ENCODE measurements at regions not wholly inside any gene's neighbourhood (a gene's known extent, or its start where the extent isn't known, plus 50 kb on each side); places are given as distances from the start of the nearest gene placed in this dataset.

DNA sequence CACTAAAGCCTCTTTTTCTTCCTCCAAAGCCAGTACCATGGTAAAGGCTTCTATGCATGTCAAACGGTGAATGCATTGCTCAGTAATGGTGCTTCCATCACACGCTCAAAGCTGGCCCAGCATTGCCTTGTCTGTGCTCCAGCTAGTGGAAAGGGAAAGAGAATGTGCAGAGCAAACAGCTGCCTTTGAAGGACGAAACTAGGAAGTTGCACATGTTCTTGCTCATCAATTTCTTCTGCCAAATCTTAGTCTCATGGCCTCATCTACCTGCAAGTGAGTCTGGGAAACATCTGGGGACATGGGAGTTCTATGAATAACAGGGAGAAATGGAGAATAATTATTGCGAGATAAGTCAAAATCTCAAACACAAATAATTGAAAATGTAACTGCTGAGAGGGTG, 216.5 kb upstream of the SSTR4 start:
- Histone ChIP-seq H3K27me3 (ENCODE audit: insufficient read depth, insufficient read length) (no peaks in the 10 kb centered on the region), H3K36me3 (ENCODE audit: insufficient read depth, insufficient read length, low read length) (no peaks in the 10 kb centered on the region)

DNA sequence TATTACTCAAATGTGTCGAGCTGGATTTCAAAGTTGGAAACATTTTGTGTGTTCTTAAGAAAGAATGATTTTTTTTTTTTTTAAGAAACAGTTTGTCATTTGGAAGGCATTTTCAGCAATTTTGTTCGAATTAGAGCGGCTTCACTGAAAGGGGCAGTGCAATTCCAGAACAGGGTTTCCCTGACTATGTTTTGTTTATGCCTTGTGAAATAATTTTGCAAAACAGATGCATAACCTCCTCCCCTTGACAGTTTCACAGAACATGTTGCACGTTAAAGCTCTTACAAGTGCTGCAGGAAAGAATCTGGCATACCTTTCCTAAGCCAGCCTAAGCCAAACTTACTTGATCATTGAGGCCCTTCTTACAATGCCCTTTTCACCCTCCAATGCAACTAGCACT, 216.0 kb upstream of the SSTR4 start:
- Histone ChIP-seq H3K9ac (ENCODE audit: insufficient read length, low read depth) (no peak overlapping the region), H3K36me3 (ENCODE audit: insufficient read depth, insufficient read length, low read length) (no peaks in the 10 kb centered on the region), H3K27me3 (ENCODE audit: insufficient read depth, insufficient read length) (no peaks in the 10 kb centered on the region), H3K9me3 (ENCODE audit: insufficient read depth, low read length) (no peaks in the 10 kb centered on the region), H3K4me1 (ENCODE audit: insufficient read depth, insufficient read length) (no peaks in the 10 kb centered on the region), H3K4me3 (ENCODE audit: insufficient read length, low read depth) (no peak overlapping the region)
- TF ChIP-seq SUZ12 (IDR thresholded peaks at IDR 0.05; ENCODE audit: extremely low read depth, insufficient read depth, insufficient read length) (no peak), ZNF274 (IDR thresholded peaks at IDR 0.05; ENCODE audit: low read depth, low read length) (no peak), YY1 (IDR thresholded peaks at IDR 0.05; ENCODE audit: insufficient read depth, insufficient read length) (no peak)
- no peak for DNase-seq (ENCODE audit: low read depth, low spot score)

More for the DNA sequence above, 216.5 kb upstream of the SSTR4 start:
- no peaks in the 10 kb centered on the region for H3K4me1 ChIP-seq (ENCODE audit: insufficient read depth, insufficient read length)
- no peak overlapping the region for H3K4me3 ChIP-seq (ENCODE audit: insufficient read length, low read depth)
- no peak for TF ChIP-seq SUZ12 (IDR thresholded peaks at IDR 0.05; ENCODE audit: extremely low read depth, insufficient read depth, insufficient read length)
- no peak for TF ChIP-seq ZNF274 (IDR thresholded peaks at IDR 0.05; ENCODE audit: low read depth, low read length)
- TF ChIP-seq YY1 (IDR thresholded peaks at IDR 0.05; ENCODE audit: insufficient read depth, insufficient read length) = no peak
- H3K9me3 ChIP-seq (ENCODE audit: insufficient read depth, low read length) = no peaks in the 10 kb centered on the region
- DNase-seq (ENCODE audit: low read depth, low spot score) = no peak
- H3K9ac ChIP-seq (ENCODE audit: insufficient read length, low read depth) = no peak overlapping the region

- Histone ChIP-seq H3K4me3 (ENCODE audit: insufficient read length, low read depth) (no peak overlapping the region), H3K9ac (ENCODE audit: insufficient read length, low read depth) (no peak overlapping the region), H3K4me1 (ENCODE audit: insufficient read depth, insufficient read length) (no peaks in the 10 kb centered on the region), H3K9me3 (ENCODE audit: insufficient read depth, low read length) (no peaks in the 10 kb centered on the region), H3K27me3 (ENCODE audit: insufficient read depth, insufficient read length) (no peaks in the 10 kb centered on the region), H3K36me3 (ENCODE audit: insufficient read depth, insufficient read length, low read length) (no peaks in the 10 kb centered on the region)
- TF ChIP-seq ZNF274 (IDR thresholded peaks at IDR 0.05; ENCODE audit: low read depth, low read length) (no peak), SUZ12 (IDR thresholded peaks at IDR 0.05; ENCODE audit: extremely low read depth, insufficient read depth, insufficient read length) (no peak), YY1 (IDR thresholded peaks at IDR 0.05; ENCODE audit: insufficient read depth, insufficient read length) (no peak)
- DNase-seq (ENCODE audit: low read depth, low spot score) = no peak
These were observed 215.3 kb upstream of the SSTR4 start for GRCh38 chr20:22819784-22820183.

DNA sequence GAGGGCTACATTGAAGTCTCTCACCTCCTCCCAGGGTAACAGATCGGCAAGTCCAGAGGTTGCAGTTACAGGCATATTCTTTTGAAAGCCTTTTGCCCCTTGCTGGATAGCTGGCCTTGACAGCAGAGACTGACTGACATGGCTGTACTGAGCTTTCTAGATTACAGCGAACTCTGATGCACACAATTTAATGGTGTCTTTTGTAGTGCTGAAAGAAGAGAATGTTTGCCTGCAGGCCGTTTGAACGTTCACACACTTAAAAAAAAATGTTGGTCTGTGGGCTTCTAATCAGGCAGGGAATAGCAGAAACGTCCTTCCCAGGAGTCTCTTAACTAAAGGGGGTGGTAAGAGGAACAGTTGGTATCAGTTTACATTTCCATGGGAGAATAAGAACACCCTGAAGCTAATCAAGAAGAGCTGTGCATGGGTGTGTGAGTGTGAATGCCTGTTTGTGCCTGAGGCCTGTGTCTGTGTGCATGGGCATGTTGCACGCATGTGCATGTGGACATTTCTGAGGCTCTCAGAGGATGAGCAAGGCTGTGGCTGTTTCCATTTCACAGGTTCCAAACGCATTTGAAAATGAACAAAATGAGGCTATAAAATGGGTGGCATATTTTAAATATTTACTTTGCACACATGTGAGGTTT, 213.9 kb upstream of the SSTR4 start:
- Histone ChIP-seq H3K4me1 (ENCODE audit: insufficient read depth, insufficient read length) (peaks cover 2% of the 10 kb centered on the region), H3K36me3 (ENCODE audit: insufficient read depth, insufficient read length, low read length) (no peaks in the 10 kb centered on the region), H3K27me3 (ENCODE audit: insufficient read depth, insufficient read length) (no peaks in the 10 kb centered on the region), H3K4me3 (ENCODE audit: insufficient read length, low read depth) (no peak overlapping the region), H3K9me3 (ENCODE audit: insufficient read depth, low read length) (no peaks in the 10 kb centered on the region), H3K9ac (ENCODE audit: insufficient read length, low read depth) (no peak overlapping the region)
- no peak for TF ChIP-seq YY1 (IDR thresholded peaks at IDR 0.05; ENCODE audit: insufficient read depth, insufficient read length)
- TF ChIP-seq ZNF274 (IDR thresholded peaks at IDR 0.05; ENCODE audit: low read depth, low read length) = no peak
- TF ChIP-seq SUZ12 (IDR thresholded peaks at IDR 0.05; ENCODE audit: extremely low read depth, insufficient read depth, insufficient read length) = no peak
- DNase-seq (ENCODE audit: low read depth, low spot score) = no peak

DNA sequence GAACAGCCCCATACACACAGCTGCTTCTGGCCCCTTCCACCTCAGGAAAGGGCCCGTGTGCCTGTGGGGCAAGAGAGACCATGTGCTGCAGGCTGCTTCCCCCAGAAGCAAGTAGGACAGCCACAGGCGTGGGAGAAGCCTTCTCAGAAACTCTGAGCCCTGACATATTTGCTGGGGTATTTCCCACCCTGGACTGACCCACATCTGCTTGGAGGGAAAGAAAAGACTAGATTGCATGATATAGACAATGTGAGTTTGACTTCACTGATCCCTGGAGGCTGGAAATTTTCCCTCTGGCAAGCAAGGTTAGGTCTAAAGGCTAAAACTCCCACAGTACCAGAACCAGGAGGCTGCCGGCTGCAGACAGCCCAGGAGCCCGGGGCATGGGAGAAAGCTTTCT, 213.3 kb upstream of the SSTR4 start:
- DNase-seq (ENCODE audit: low read depth, low spot score) = no peak
- H3K9ac ChIP-seq (ENCODE audit: insufficient read length, low read depth) = no peak overlapping the region
- no peaks in the 10 kb centered on the region for H3K36me3 ChIP-seq (ENCODE audit: insufficient read depth, insufficient read length, low read length)
- H3K9me3 ChIP-seq (ENCODE audit: insufficient read depth, low read length) = no peaks in the 10 kb centered on the region
- H3K4me1 ChIP-seq (ENCODE audit: insufficient read depth, insufficient read length) = peaks cover 2% of the 10 kb centered on the region
- TF ChIP-seq ZNF274 (IDR thresholded peaks at IDR 0.05; ENCODE audit: low read depth, low read length) (no peak), SUZ12 (IDR thresholded peaks at IDR 0.05; ENCODE audit: extremely low read depth, insufficient read depth, insufficient read length) (no peak), YY1 (IDR thresholded peaks at IDR 0.05; ENCODE audit: insufficient read depth, insufficient read length) (no peak)
- no peaks in the 10 kb centered on the region for H3K27me3 ChIP-seq (ENCODE audit: insufficient read depth, insufficient read length)
- no peak overlapping the region for H3K4me3 ChIP-seq (ENCODE audit: insufficient read length, low read depth)

DNA sequence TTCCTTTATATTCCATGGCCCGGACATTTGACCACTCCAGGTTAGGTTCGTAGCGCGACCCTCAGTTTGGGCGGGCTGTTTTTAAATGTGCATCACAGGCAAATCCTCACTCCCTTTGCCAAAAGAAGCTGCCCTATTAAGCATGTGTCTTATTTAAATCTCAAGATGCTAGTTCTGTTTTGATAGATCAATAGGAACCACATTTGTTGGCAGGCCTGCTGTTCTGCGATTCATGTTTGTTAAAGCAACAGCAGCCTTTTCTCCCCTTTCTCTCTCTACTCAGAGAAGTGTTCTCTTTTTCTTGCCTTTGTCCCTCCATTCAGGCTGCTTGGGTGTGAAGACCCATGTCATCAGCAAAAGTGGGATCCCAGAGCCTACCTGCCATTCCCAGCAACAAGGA, 212.0 kb upstream of the SSTR4 start:
- Histone ChIP-seq H3K36me3 (ENCODE audit: insufficient read depth, insufficient read length, low read length) (no peaks in the 10 kb centered on the region), H3K9me3 (ENCODE audit: insufficient read depth, low read length) (no peaks in the 10 kb centered on the region), H3K4me1 (ENCODE audit: insufficient read depth, insufficient read length) (peaks cover 2% of the 10 kb centered on the region), H3K4me3 (ENCODE audit: insufficient read length, low read depth) (no peak overlapping the region), H3K27me3 (ENCODE audit: insufficient read depth, insufficient read length) (no peaks in the 10 kb centered on the region), H3K9ac (ENCODE audit: insufficient read length, low read depth) (no peak overlapping the region)
- no peak for DNase-seq (ENCODE audit: low read depth, low spot score)
- TF ChIP-seq ZNF274 (IDR thresholded peaks at IDR 0.05; ENCODE audit: low read depth, low read length) = no peak

GRCh38 chr20:22824077-22824476, 211.0 kb upstream of the SSTR4 start:
- no peak overlapping the region for H3K4me3 ChIP-seq (ENCODE audit: insufficient read length, low read depth)
- no peak for DNase-seq (ENCODE audit: low read depth, low spot score)
- no peaks in the 10 kb centered on the region for H3K27me3 ChIP-seq (ENCODE audit: insufficient read depth, insufficient read length)
- no peaks in the 10 kb centered on the region for H3K9me3 ChIP-seq (ENCODE audit: insufficient read depth, low read length)
- H3K9ac ChIP-seq (ENCODE audit: insufficient read length, low read depth) = no peak overlapping the region
- TF ChIP-seq YY1 (IDR thresholded peaks at IDR 0.05; ENCODE audit: insufficient read depth, insufficient read length) (no peak), ZNF274 (IDR thresholded peaks at IDR 0.05; ENCODE audit: low read depth, low read length) (no peak), SUZ12 (IDR thresholded peaks at IDR 0.05; ENCODE audit: extremely low read depth, insufficient read depth, insufficient read length) (no peak)
- H3K36me3 ChIP-seq (ENCODE audit: insufficient read depth, insufficient read length, low read length) = no peaks in the 10 kb centered on the region
- peaks cover 2% of the 10 kb centered on the region for H3K4me1 ChIP-seq (ENCODE audit: insufficient read depth, insufficient read length)
